HG03354 (cell line): ENCODE measurements at regions not wholly inside any gene's neighbourhood (a gene's known extent, or its start where the extent isn't known, plus 50 kb on each side); places are given as distances from the start of the nearest gene placed in this dataset.

Source experiments
- ATAC-seq: cut with Tn5 transposase; IDR thresholded peaks from one replicate; pipeline ENCODE4 v1.9.1; 2021; ENCODE audit warnings: mild to moderate bottlenecking; ENCODE audit not compliant: unreplicated experiment, poor library complexity, severe bottlenecking

GRCh38 chr18:65568866-65569265 is 181.9 kb upstream of the CDH7 start:
- ATAC-seq = no peak

DNA sequence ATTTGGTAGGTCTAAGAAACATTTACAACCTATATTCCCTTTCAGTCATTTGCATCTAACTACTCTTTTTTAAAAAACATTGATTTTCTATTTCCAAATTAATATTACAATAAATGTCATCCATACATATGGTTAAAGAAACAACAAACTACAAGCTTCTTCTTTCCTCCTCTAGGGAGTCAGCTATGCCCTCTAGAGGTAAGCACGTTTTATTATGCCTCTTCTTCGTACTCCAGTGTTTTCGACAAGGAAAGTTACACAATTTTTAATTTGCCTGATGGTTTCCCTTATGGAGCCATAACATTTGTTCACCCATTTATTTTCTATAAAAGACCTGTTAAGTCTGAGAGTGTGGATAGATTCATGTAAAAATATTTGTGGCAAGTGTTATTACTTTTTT is 183.4 kb upstream of the CDH7 start:
- no peak for ATAC-seq

DNA sequence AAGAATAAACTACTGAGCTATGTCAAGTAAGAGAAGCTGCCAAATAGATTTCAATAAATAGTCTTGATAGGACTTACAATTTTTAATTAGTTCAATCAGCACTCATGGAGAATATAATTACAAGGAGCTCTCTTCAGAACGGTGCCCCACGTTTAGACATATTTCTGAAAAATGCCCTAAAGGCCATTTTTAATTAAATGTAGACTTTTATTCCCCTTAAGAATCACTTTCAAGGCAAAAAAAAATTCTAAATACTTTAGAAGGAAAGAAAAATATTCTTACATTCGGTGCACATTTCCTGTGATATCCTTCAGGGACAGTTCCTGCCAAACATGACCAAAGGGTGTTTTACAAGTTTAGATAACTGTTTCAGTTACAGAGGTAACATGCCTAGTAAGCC is 202.5 kb upstream of the CDH7 start:
- no peak for ATAC-seq

GRCh38 chr18:65547046-65547445 is 203.8 kb upstream of the CDH7 start:
- no peak for ATAC-seq

GRCh38 chr18:65544701-65545100 is 206.1 kb upstream of the CDH7 start:
- ATAC-seq = no peak

- ATAC-seq = no peak
These were observed 222.8 kb upstream of the CDH7 start for GRCh38 chr18:65527879-65528633.

DNA sequence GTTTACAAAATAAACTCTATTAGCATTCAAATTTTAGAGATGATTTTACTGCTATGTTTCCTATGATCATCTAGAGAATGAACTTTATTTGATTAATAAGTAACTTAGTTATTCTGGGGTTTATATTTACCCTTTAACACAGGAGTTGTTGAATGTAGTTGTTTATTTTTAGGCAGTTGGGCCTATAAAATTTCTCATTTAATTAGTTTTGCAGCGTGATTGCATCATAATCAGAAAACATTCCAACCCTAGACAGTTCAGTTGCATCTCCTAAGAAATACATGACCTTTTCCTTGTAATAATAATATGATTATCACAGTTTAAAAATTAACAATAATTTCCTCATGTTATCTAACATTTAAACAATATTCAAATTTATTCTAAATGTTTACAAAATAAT is 224.7 kb upstream of the CDH7 start:
- ATAC-seq = no peak

GRCh38 chr18:65523461-65523860 is 227.4 kb upstream of the CDH7 start:
- no peak for ATAC-seq

GRCh38 chr18:65522907-65523306 is 227.9 kb upstream of the CDH7 start:
- ATAC-seq = no peak

- no peak for ATAC-seq
These were observed 234.6 kb upstream of the CDH7 start for GRCh38 chr18:65516209-65516608.

DNA sequence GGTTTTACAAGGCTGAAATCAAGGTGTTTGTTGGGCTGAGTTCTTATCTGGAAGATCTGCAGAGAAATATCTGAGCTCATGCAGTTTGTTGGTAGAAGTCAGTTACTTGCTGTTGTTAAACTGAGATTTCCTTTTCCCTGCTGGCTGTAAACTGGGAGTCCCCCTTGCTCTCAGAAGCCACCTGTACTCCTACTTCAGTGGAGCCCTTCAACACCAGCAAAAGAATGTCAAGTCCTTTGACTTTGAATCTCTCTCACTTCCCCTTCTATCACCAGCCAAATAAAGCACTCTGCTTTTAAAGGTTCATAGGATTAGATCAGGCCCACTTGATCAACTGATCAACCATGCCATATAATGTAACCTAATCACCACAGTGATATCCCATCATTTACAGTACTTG is 252.2 kb upstream of the CDH7 start:
- ATAC-seq = no peak

GRCh38 chr18:65487569-65487968 is 263.2 kb upstream of the CDH7 start:
- no peak for ATAC-seq

DNA sequence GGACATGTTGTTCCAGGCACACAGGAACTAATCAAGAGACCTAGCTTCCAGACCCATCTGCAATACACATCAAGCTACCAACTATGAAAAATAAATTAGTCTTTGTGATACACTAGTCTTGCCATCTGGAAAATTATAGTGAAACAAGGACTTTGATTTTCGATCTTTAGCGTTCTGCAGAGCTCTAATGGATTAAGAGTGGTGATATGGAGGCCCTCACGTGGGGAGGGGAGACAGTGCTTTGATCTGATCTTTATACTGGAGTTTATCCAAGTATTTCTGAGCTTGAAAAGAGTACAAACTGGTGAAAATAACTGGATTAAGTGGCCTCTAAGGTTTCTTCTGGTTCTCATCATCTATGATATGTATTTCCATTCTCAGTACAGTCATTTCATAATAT is 273.4 kb upstream of the CDH7 start:
- ATAC-seq = no peak

DNA sequence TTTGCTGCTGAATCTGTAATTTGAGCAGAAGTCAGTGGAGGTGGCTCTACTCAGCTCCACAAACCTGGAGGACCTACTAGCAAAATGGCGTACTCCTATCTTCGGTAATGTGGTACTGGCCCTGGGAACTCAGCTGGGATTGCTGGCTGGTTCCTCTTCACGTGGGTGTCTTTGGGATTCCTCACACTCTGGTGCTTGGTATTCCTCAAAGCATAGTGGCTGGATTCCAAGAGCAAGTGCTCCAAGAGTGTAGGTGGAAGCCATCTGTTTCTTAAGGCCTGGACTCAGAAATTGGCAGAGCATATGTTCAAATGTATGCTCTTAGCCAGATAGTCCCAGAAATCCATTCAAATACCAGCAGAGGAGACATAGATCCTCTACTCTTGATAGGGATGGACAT is 281.9 kb upstream of the CDH7 start:
- ATAC-seq = no peak

DNA sequence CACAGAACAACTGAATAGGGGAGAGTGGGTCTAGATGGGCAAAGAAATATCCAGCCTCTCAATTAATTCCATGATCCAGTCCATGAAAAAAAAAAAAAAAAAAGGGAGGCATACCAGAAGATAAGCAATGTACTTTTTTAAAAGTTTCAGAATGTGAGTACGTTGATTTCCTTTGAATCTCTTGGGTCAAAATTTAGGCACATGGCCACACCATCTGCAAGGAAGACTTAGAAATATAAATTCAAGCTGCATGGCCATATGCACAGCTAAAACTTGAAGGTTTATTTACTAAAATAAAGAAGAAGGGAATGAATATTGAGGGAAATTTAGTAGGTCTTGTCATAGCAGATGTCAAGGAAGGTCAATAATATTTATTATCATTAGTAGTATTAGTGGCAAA is 286.5 kb upstream of the CDH7 start:
- no peak for ATAC-seq

- no peak for ATAC-seq
These were observed 291.1 kb upstream of the CDH7 start for GRCh38 chr18:65459741-65460140.

DNA sequence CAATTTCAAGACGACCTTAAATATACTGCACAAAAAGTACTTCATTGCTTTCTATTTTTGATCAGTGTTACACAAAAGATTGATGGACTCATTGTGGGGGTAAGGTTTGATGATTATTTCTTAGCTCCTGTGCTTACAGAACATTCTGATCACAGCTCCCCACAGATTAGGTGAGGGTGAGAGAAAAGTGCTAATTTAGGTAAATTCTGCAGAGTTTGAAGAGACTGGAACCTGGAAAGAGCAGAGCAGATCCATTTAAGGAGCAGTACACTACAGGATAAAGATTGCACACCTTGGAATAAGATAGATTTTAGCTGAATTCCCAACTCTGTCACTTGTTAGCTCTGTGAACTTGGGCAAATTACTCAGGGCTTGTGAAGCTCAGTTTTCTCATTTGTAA is 291.9 kb upstream of the CDH7 start:
- no peak for ATAC-seq

- no peak for ATAC-seq
These were observed 311.6 kb upstream of the CDH7 start for GRCh38 chr18:65439188-65439587.

GRCh38 chr18:65436430-65436829 is 314.4 kb upstream of the CDH7 start:
- ATAC-seq = no peak

DNA sequence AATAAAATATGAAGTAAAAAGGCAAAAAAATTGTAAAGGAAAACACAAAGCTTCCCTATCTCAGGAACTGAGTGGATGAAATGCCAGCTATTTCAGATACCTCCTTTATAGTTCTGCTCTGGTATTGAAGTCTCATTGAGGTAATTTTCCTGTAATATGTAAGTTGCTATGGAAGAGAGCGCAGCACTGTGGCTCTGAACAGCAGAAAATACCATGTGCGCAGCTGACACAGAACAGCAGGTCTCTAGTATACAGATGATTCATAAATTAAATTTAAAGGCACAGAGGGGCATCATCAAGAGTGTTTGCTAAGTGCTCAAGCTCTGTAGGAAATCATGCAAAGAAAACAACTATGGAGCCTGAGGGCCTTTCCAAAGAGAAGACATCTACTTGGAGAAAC is 315.3 kb upstream of the CDH7 start:
- ATAC-seq = no peak

GRCh38 chr18:65429601-65430000 is 321.2 kb upstream of the CDH7 start:
- ATAC-seq = no peak

DNA sequence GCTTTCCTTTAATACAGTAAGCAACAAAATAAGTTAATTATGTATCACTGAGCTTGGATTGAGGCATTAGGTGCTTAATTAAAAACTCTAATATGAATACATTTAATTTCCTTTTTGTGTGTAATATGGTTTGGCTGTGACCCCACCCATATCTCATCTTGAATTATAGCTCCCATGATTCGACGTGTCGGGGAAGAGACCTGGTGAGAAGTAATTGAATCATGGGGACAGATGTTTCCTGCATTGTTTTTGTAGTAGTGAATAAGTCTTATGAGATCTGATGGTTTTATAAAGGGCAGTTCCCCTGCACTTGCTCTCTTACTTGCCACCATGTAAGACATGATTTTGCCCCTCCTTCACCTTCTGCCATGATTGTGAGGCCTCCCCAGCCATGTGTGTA is 325.4 kb upstream of the CDH7 start:
- no peak for ATAC-seq
